Activated naive CD4-positive, alpha-beta T cell treated with Interleukin-2 at 50 U/mL for 16 hours (primary cell): ENCODE measurements at regions not wholly inside any gene's neighbourhood (a gene's known extent, or its start where the extent isn't known, plus 50 kb on each side); places are given as distances from the start of the nearest gene placed in this dataset.
"Not testable (repeated sequence)": the region's sequence is repeated elsewhere in the genome, so short reads cannot be mapped to it uniquely, and the experiment has no call there.

Experiments used
- DNase-seq: peaks from one replicate; pipeline ENCODE4 v3.0.0-alpha.2; 2020

GRCh38 chr7:114364151-114364550, 50.5 kb upstream of the FOXP2 start:
- DNase-seq, result no peak

GRCh38 chr7:114363292-114363691, 51.3 kb upstream of the FOXP2 start:
- no peak for DNase-seq

GRCh38 chr7:114358911-114359310, 55.7 kb upstream of the FOXP2 start:
- no peak for DNase-seq

GRCh38 chr7:114356133-114356532, 58.5 kb upstream of the FOXP2 start:
- DNase-seq, result no peak

GRCh38 chr7:114354306-114354705, 60.3 kb upstream of the FOXP2 start:
- no peak for DNase-seq

- DNase-seq, result no peak
These were observed 69.1 kb upstream of the FOXP2 start for GRCh38 chr7:114345494-114345893.

- no peak for DNase-seq
These were observed 70.5 kb upstream of the FOXP2 start for GRCh38 chr7:114343949-114344708.

GRCh38 chr7:114342431-114343179, 72.0 kb upstream of the FOXP2 start:
- DNase-seq, result no peak

GRCh38 chr7:114341648-114342047, 73.0 kb upstream of the FOXP2 start:
- no peak for DNase-seq

GRCh38 chr7:114334989-114335388, 79.6 kb upstream of the FOXP2 start:
- no peak for DNase-seq

GRCh38 chr7:114329458-114329857, 85.2 kb upstream of the FOXP2 start:
- DNase-seq, result not testable (repeated sequence)

- DNase-seq, result no peak
These were observed 97.0 kb upstream of the FOXP2 start for GRCh38 chr7:114317450-114318098.

- no peak for DNase-seq
These were observed 102.0 kb upstream of the FOXP2 start for GRCh38 chr7:114312649-114313048.

GRCh38 chr7:114310345-114311110, 104.1 kb upstream of the FOXP2 start:
- DNase-seq, result no peak

- DNase-seq, result no peak
These were observed 104.9 kb upstream of the FOXP2 start for GRCh38 chr7:114309729-114310128.

GRCh38 chr7:114303301-114303700, 111.3 kb upstream of the FOXP2 start:
- no peak for DNase-seq

GRCh38 chr7:114302858-114303257, 111.8 kb upstream of the FOXP2 start:
- DNase-seq, result no peak

GRCh38 chr7:114298011-114298410, 116.6 kb upstream of the FOXP2 start:
- DNase-seq, result no peak

- no peak for DNase-seq
These were observed 117.5 kb upstream of the FOXP2 start for GRCh38 chr7:114297121-114297520.

- DNase-seq, result no peak
These were observed 119.1 kb upstream of the FOXP2 start for GRCh38 chr7:114295522-114295921.

- DNase-seq, result no peak
These were observed 120.6 kb upstream of the FOXP2 start for GRCh38 chr7:114294036-114294435.

- DNase-seq, result no peak
These were observed 121.2 kb upstream of the FOXP2 start for GRCh38 chr7:114293289-114294012.
